Heart left ventricle (tissue), 16 donors: ENCODE measurements at regions not wholly inside any gene's neighbourhood (a gene's known extent, or its start where the extent isn't known, plus 50 kb on each side); places are given as distances from the start of the nearest gene placed in this dataset.
A peak's percentile ranks its signal among the peaks of the same experiment; 100 is the strongest.

Experiments
- ATAC-seq, 4 donors: fragments of 200-7000 bp; cut with Tn5 transposase; one replicate each; pipeline ENCODE4 v1.9.1; 2020 to 2022; ENCODE audit warnings: moderate library complexity in 4 of 4, mild to moderate bottlenecking in 3 of 4, moderate number of reproducible peaks in 1 of 4
- DNase-seq, 5 donors: peaks; one replicate each; pipeline ENCODE4 v3.0.0-alpha.2; 2020
- H3K27ac ChIP-seq, 12 donors: fragments of 200-600 bp; sonication (generic) in 4 of 12; one replicate each; pipeline versions ENCODE4 v1.5.0 to v1.8.0; 2016 to 2022; ENCODE audit warnings: mild to moderate bottlenecking in 2 of 12
- H3K27me3 ChIP-seq, 9 donors: fragments of 200-600 bp; sonication (generic) in 2 of 9; one replicate each; pipeline versions ENCODE4 v1.5.1 to v1.8.0; 2016 to 2022; ENCODE audit warnings: mild to moderate bottlenecking in 3 of 9
- H3K36me3 ChIP-seq, 9 donors: fragments of 200-600 bp; sonication (generic) in 2 of 9; one replicate each; pipeline versions ENCODE4 v1.5.0 to v1.8.0; 2018 to 2022; ENCODE audit warnings: mild to moderate bottlenecking in 2 of 9
- H3K4me1 ChIP-seq, 12 donors: fragments of 200-600 bp; sonication (generic) in 4 of 12; one replicate each; pipeline versions ENCODE4 v1.5.0 to v1.8.0; 2016 to 2022; ENCODE audit warnings: mild to moderate bottlenecking in 3 of 12
- H3K4me3 ChIP-seq, 12 donors: fragments of 200-600 bp; sonication (generic) in 4 of 12; one replicate each; pipeline versions ENCODE4 v1.5.0 to v1.8.0; 2017 to 2022; ENCODE audit warnings: mild to moderate bottlenecking in 9 of 12, moderate library complexity in 4 of 12
- H3K9me3 ChIP-seq, 12 donors: fragments of 200-600 bp; sonication (generic) in 4 of 12; one replicate each; pipeline versions ENCODE4 v1.5.0 to v1.8.0; 2016 to 2022; ENCODE audit warnings: mild to moderate bottlenecking in 1 of 12
- CTCF ChIP-seq, 12 donors: fragments of 200-600 bp; sonication (generic) in 4 of 12; IDR thresholded peaks; one replicate each; pipeline versions ENCODE4 v1.5.0 to v1.8.0; 2018 to 2022; ENCODE audit warnings: antibody characterized with exemption in 12 of 12, mild to moderate bottlenecking in 5 of 12
- POLR2A ChIP-seq, 2 donors: fragments of 450-650 bp; IDR thresholded peaks; one replicate each; pipeline ENCODE4 v1.6.1; 2017; ENCODE audit warnings: antibody characterized with exemption in 2 of 2, mild to moderate bottlenecking in 2 of 2, moderate library complexity in 2 of 2
- WGBS, 4 donors: extraction: QIAGEN DNeasy Blood & Tissue Kit in 2 of 4; methylation state at CpG; one replicate each; pipeline versions ENCODE4 v1.1.5 to v1.1.7; 2013 to 2018; 5-methylcytosine and 5-hydroxymethylcytosine counted together
- intact Hi-C, 10 donors: fragments of 100-400 bp; cut with DNase I; formaldehyde crosslinking; loops; one replicate each; pipeline versions ENCODE4 v1.11.1 to v1.14.2; 2022
- donor health status: ischemic (EF 13 %, LVEDD 7.1; RV severe dilation, severe dysfunction).
- donor health status: healthy with polysubstance abuse.
- donor health status: DM: no; HTN: yes; CAD: no.
- donor health status: DM: no; HTN: no; CAD: no.
- donor health status: ischemic (EF 25% LVEDD 6.9; RV normal size, moderate dysfunction).
- donor health status: ischemic (EF 25% LVEDD 5.7; RV mildly dilated, moderate dysfunction).
- donor health status: healthy.
- donor health status: DM: yes; HTN: yes; CAD: no.
- donor health status: ischemic (EF 35%, LVEDD 5.7; RV mildly dilated, moderate dysfunction).
- donor health status: nonischemic (EF 11% LVEDD 7.7; RV severe dilation, severe dysfunction).
- donor health status: DM: yes; HTN: yes; CAD: no.
- donor health status: PGD.
- donor health status: ischemic (EF 29% LVEDD 5.4; RV normal size, mild dysfunction).
- donor health status: nonischemic (EF 23%, LVEDD 6.1; RV moderate dilation, normal function).

- H3K4me3 ChIP-seq, result no peak overlapping the region
- ATAC-seq (no peak), DNase-seq (no peak)
- WGBS, 4 donors, result 67 to 84% (median 76%) methylated on average over 1 of the region's 1 CpG
- H3K27me3 ChIP-seq, result no peaks in the 10 kb centered on the region
- peaks cover 0 to 19% (median 0%) of the 10 kb centered on the region in 12 donors for H3K9me3 ChIP-seq
- intact Hi-C loops, result no loop called here
- no peak overlapping the region for H3K27ac ChIP-seq
- TF ChIP-seq POLR2A (IDR thresholded peaks at IDR 0.05) (no peak), CTCF (IDR thresholded peaks at IDR 0.05) (no peak)
- H3K36me3 ChIP-seq, result no peaks in the 10 kb centered on the region
- no peaks in the 10 kb centered on the region for H3K4me1 ChIP-seq
These were observed 395.5 kb upstream of the CNTN4 start for GRCh38 chr3:1703169-1703568.

GRCh38 chr3:1710663-1711062, 388.0 kb upstream of the CNTN4 start:
- no peak overlapping the region for H3K4me3 ChIP-seq
- H3K9me3 ChIP-seq, result peaks cover 0 to 23% (median 0%) of the 10 kb centered on the region in 12 donors
- ATAC-seq (no peak), DNase-seq (peak in 2 of 5 donors; percentile 22 to 42)
- intact Hi-C loops, result no loop called here
- no peak for TF ChIP-seq CTCF (IDR thresholded peaks at IDR 0.05)
- TF ChIP-seq POLR2A (IDR thresholded peaks at IDR 0.05), result no peak
- WGBS, 4 donors, result 87 to 97% (median 93%) methylated on average over 7 to 11 of the region's 11 CpGs
- no peaks in the 10 kb centered on the region for H3K27me3 ChIP-seq
- no peaks in the 10 kb centered on the region for H3K4me1 ChIP-seq
- H3K36me3 ChIP-seq, result no peaks in the 10 kb centered on the region
- no peak overlapping the region for H3K27ac ChIP-seq

- DNase-seq (no peak), ATAC-seq (no peak)
- no peak overlapping the region for H3K27ac ChIP-seq
- H3K36me3 ChIP-seq, result no peaks in the 10 kb centered on the region
- H3K4me3 ChIP-seq, result no peak overlapping the region
- no peak for TF ChIP-seq CTCF (IDR thresholded peaks at IDR 0.05)
- no peak for TF ChIP-seq POLR2A (IDR thresholded peaks at IDR 0.05)
- intact Hi-C loops, result no loop called here
- H3K9me3 ChIP-seq, result no peaks in the 10 kb centered on the region
- no peaks in the 10 kb centered on the region for H3K27me3 ChIP-seq
- H3K4me1 ChIP-seq, result no peaks in the 10 kb centered on the region
These were observed 381.1 kb upstream of the CNTN4 start for GRCh38 chr3:1717524-1717923.

- ATAC-seq (no peak), DNase-seq (no peak)
- TF ChIP-seq CTCF (IDR thresholded peaks at IDR 0.05) (no peak), POLR2A (IDR thresholded peaks at IDR 0.05) (no peak)
- Histone ChIP-seq H3K4me1 (no peaks in the 10 kb centered on the region), H3K4me3 (no peak overlapping the region), H3K9me3 (no peaks in the 10 kb centered on the region), H3K27ac (no peak overlapping the region), H3K27me3 (no peaks in the 10 kb centered on the region), H3K36me3 (no peaks in the 10 kb centered on the region)
- intact Hi-C loops, result no loop called here
- WGBS, 4 donors, result 62 to 76% (median 70%) methylated on average over 1 of the region's 1 CpG
These were observed 374.9 kb upstream of the CNTN4 start for GRCh38 chr3:1723726-1724125.
